ENCODE measurements at regions not wholly inside any gene's neighbourhood (a gene's known extent, or its start where the extent isn't known, plus 50 kb on each side); places are given as distances from the start of the nearest gene placed in this dataset.

- TF ChIP-seq POLR2A (IDR thresholded peaks at IDR 0.05; ENCODE audit: low read length) (no peak), PBX3 (IDR thresholded peaks at IDR 0.05) (no peak), NR3C1 (IDR thresholded peaks at IDR 0.05) (no peak), HDAC2 (IDR thresholded peaks at IDR 0.05) (no peak), RARB (CRISPR knock-in tag; IDR thresholded peaks at IDR 0.05) (no peak), CTCF (IDR thresholded peaks at IDR 0.05) (no peak), PHF8 (IDR thresholded peaks at IDR 0.05; ENCODE audit: borderline replicate concordance, low read depth) (no peak), NPAS2 (CRISPR knock-in tag; IDR thresholded peaks at IDR 0.05; ENCODE audit: borderline replicate concordance) (no peak)
Observed at GRCh38 chr4:79205121-79205520, 120.7 kb downstream of the NAA11 start.

All from A549 (cell line).